ENCODE measurements at regions not wholly inside any gene's neighbourhood (a gene's known extent, or its start where the extent isn't known, plus 50 kb on each side); places are given as distances from the start of the nearest gene placed in this dataset.

- TF ChIP-seq CTCF (IDR thresholded peaks at IDR 0.05; ENCODE audit: low read length) (no peak), EZH2 (optimal IDR thresholded peaks at IDR 0.05; ENCODE audit: low read depth, low read length) (no peak), EZH2phosphoT487 (IDR thresholded peaks at IDR 0.05; ENCODE audit: low read length) (no peak)
Observed at GRCh38 chr7:17038783-17039170, 157.0 kb upstream of the AGR3 start.

Measured in MM.1S (cell line).